GM21619 (cell line): ENCODE measurements at regions not wholly inside any gene's neighbourhood (a gene's known extent, or its start where the extent isn't known, plus 50 kb on each side); places are given as distances from the start of the nearest gene placed in this dataset.
"Not testable (repeated sequence)": the region's sequence is repeated elsewhere in the genome, so short reads cannot be mapped to it uniquely, and the experiment has no call there.

Source experiments
- ATAC-seq: cut with Tn5 transposase; IDR thresholded peaks from one replicate; pipeline ENCODE4 v1.9.1; 2021; ENCODE audit not compliant: unreplicated experiment

- ATAC-seq = not testable (repeated sequence)
These were observed 63.3 kb upstream of the CEP78 start for GRCh38 chr9:78172610-78173009.

DNA sequence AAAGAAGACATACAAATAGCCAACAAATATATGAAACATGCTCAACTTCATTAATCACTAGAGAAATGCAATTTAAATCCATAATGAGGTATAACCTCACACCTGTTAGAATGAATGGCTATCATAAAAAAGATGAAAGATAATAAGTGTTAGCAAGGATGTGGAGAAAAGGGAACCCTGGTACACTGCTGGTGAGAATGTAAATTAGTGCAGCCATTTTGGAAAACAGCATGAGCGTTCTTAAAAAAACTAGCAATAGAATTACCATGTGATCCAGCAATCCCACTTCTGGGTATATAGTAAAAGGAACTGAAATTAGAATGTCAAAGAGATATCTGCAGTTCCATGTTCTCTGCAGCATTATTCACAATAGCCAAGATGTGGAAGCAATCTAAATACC lies 64.2 kb upstream of the CEP78 start:
- ATAC-seq = no peak

DNA sequence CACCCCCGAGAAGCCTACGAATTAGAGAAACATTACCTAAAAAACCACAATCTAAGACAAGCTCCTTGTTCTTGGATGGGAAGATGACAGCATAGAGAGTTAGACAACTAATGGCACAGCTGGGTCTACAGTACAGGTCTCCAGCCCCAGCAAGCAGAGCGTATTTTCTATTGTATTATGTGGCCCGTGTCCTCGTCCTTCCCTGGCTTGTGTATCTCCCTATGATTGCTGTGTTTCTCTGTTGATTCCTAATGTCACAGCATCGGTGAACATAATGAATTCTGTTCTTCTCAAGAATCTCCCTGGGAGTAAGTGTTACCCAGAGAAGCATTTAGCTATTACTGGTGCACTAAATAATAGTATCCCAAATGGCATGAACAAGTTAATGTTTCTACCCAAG lies 66.8 kb upstream of the CEP78 start:
- ATAC-seq = no peak

- ATAC-seq = no peak
These were observed 68.5 kb upstream of the CEP78 start for GRCh38 chr9:78167356-78167755.

DNA sequence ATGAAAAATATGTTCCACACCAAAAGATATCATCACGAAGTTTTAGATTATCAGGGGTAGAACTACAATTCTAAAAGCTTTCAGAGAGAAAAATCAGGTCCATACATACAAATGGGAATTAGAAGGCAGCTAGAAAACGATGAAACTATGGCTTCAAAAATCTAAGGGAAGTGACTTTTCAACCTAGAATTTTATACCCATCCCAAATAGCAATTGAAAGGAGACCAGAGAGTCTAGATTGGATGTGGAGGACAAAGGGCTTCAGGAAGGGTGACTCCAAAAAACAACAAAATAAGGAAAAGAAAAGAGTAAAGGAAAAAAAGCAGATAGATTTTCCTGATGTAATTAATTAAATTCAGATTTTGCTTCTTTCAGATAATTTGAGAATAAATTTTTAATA lies 72.0 kb upstream of the CEP78 start:
- ATAC-seq = no peak

DNA sequence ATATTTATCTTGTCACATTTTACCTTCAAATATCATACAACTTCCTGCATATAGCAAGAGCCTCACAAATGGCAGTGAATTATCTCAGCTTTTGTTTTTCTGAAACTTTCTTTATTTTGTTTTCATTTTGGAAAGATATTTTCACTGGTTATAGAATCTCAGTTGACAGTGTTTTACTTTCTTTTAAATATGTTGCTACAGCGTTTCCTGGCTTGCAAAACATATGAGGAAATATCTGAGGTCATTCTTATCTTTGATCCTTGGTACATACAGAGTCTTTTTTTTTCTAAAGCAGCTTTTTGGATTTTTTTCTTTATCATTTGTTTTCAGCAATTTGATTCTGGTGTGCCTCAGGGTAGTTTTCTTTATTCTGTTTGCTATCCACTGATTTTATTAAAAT lies 77.6 kb upstream of the CEP78 start:
- ATAC-seq = no peak

GRCh38 chr9:78150983-78151356 lies 84.9 kb upstream of the CEP78 start:
- ATAC-seq = no peak

DNA sequence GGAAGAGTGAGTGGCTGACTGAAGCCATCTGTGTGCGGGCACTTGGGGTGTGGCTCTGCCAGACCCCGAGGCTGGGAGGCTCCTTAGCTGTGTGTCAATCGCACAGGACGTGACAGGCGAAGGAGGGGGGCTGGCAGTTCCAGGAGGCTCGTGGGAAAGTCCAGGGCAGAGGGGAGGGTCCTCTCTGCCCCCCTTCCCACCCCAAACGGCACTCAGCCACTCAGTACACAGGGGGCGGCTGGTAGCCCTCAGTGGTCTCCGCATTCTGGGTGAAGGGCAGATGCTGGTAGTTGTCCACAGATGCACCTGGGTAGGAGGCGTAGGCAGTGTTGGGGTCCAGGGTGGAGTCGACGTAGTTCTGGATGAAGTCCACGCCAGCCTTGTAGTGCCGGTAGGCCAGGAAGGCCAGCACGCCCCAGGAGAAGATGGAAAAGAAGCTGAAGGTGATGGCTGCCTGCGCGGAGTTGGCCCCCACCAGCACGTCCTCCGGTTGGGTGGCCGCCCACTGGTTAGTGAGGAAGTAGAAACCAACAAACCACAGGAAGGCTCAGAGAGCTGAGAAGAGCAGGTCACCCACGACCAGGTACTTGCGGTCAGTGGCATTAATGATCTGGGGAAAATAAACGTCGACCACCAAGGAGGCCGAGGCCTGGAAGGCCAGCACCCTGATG lies 85.4 kb upstream of the CEP78 start:
- ATAC-seq = no peak

DNA sequence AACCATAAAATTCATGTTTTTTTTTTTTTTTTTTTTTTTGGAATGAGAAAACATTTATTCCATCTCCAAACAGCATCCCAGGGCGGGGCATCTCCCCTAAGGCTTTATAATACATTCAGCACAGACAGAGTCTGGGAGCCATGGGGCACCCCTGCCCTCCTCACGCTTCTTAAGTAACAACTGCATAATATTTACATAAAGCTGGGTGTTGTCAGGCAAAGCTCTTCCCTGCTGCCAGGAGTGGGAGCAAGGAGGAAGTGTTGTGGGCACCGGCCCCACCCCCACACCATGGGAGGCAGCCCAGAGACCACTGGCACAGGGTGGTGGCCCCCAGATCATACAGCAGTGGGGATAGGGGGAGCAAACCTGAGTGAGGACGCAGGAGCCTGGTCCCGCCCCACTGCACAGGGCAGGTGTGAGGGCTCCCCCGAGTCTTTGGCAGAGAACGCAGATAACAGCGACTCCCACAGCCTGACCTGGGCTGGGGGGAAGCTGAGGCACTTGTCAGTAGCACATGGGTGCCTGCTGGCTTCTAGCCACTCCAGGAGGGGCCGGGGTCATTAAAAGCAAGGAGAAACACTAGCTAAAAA lies 86.1 kb upstream of the CEP78 start:
- ATAC-seq = no peak

GRCh38 chr9:78146241-78146640 lies 89.6 kb upstream of the CEP78 start:
- ATAC-seq = no peak

- ATAC-seq = no peak
These were observed 91.1 kb upstream of the CEP78 start for GRCh38 chr9:78144663-78145377.

GRCh38 chr9:78144008-78144381 lies 91.9 kb upstream of the CEP78 start:
- no peak for ATAC-seq

GRCh38 chr9:78143281-78144007 lies 92.4 kb upstream of the CEP78 start:
- ATAC-seq = no peak

DNA sequence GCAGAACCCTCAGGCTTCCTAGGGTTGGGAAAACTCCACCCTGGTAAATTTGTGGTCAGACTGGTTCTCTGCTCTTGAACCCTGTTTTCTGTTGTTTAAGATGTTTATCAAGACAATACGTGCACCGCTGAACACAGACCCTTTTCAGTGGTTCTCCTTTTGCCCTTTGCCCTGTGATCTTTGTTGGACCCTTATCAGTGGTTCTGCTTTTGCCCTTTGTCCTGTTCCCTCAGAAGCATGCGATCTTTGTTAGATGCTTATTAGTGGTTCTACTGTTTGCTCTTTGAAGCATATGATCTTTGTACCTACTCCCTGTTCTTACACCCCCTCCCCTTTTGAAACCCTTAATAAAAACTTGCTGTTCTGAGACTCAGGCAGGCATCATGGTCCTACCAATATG lies 93.6 kb upstream of the CEP78 start:
- ATAC-seq = not testable (repeated sequence)

DNA sequence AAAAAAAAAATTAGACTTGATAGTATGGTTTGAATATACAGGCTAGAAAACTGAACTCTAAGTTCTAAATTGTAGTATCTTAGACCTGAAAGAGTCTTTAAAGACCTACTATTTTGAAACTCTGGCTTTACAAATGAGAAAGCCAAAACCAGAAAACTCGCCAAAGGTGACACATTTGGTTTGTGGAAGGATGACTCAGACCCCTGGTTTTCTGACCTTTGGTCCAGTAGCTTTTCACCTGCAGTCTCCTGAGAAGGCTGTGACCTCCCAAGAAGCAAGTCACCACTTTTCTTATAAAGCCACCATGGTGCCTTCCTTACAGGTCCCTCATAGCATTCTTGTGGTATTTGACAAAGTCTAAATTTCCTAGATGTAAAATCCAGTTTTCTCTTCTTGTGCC lies 102.1 kb upstream of the CEP78 start:
- peak; percentile 60 for ATAC-seq

DNA sequence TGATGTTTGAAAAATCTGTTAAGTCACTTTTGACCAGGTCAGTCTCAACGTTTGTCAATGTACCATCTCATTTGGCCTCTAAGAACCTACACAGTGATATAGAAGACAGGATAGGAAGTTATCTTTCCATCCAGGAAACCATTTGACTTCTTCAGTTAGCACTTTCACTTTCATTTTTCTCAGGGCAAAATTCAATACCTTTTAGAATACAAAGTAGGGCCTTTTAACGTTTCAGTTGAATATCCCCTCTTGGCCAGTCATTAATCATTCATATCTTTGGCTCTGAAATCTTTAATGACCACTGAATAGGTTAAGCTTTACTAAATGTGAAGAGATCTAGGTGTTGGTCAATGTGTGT lies 101.1 kb upstream of the GNAQ start:
- ATAC-seq = no peak

DNA sequence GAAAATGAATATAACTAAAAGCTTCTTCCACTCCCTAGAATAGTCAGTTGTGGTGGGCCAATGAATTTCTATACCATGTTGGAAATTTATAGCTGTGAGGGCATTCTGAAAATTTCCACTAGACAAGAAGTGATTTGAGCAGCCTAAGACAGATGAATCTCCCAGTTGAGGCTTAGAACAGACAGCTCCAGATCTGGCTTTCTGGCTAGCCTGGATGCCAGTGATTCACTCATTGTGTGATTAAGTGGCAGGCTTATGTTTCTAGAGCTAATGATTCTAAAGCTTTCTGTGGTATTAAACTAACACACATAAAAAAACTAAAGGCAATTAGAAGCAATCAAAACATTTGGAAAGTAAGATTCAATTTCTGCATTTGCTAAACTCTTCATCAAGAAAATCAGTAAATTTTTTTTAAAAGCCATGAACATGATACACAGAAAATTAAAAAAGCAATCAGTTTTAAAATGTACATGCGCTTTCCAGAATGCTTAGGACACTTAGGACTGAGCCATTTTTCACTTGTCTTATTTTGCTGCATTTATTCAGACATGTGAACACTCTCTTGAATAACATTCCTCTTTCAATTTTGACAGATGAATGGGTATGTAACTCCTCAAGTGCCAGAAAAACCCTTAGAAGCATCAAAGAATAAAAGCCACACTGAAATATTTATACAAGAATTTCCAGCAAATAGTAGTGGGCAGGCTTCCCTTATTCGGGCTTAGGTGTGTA lies 100.5 kb upstream of the GNAQ start:
- ATAC-seq = no peak

DNA sequence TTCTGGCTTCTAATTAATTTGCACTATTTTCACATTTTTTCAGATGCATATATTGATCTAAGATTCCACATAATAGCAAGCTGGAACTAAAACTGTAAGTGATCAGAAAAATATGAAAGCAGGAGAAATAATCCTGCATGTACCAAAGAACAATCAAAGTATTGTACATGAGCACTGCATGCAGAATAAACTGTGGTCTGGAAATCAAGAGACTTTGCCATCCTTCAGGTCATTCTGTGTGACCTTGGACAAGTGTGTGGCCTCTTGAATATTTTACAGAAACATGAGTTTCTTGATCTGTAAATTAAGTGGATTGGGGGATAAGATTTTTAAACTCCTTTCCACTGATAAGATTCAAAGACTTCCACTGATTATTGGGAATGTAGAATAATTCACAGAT lies 99.2 kb upstream of the GNAQ start:
- ATAC-seq = no peak

DNA sequence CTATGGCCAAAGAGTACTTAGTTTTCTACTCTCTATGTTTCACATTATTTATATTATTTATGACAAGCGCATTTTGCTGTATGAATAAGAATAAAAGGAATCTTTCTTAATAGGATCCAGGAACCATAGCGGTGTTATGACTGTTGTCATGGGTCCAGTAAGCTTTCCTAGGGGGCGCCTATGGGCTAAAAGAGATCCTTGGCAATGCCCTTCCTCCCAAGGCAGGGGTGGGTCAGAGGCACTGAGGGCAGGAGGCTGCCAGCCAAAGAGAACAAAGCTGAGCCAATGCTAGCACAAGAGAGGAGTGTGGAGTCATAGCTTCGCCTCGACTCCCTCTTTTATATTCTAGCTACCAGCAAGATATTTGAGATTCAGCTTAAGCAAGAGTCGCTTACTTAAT lies 98.4 kb upstream of the GNAQ start:
- no peak for ATAC-seq

DNA sequence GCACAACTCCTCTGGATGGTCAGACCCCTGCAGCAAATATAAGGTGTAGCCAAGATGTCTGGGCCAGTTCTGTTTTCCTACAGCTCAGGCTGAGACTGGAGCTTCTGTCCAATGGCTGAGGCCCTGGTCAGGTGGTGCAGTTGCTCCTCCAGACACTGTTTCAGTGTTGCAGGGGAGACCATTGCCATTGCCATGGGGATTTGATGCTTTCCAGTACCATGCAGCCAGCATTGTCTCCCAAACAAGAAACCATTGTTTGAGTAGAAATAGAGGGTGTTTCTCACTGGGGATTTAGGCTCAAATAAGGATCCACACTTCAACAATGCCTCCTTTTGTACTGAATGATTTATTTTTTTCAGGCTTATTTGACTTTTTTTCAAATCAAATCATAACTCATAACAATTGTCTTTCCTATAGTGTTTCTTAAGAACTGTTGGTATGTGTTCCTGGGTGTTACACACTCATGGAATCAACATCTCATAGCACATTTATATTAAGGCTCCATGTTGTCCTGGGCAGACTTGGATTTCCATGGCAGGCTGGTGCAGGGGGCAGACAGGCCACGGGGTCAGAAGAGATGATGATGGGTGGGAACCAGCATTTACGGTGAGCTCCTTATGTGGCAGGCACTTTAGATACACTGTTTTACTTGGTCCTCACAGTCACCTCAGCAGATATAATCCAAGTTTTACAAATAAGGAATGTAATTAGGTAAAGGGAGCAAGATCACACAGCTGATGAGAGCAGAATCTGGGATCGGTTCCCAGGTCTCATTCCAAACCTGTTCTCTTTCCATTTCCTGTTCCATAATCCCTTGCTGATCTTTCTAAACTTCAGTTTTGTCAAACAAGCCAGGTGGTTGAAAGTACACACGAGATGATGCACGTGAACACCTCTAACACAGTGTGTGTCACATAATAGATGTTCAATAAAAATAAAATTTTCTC lies 95.9 kb upstream of the GNAQ start:
- no peak for ATAC-seq
